OCI-LY7 (cell line): ENCODE measurements at regions not wholly inside any gene's neighbourhood (a gene's known extent, or its start where the extent isn't known, plus 50 kb on each side); places are given as distances from the start of the nearest gene placed in this dataset.
"Not testable (repeated sequence)": the region's sequence is repeated elsewhere in the genome, so short reads cannot be mapped to it uniquely, and the experiment has no call there.

Source experiments
- BruUV-seq: library from RNA; stranded (reverse); fragments of 400-500 nt; replicated peaks from 2 replicates; lab custom pipeline; 2021; lab: Mats Ljungman, UMichigan
- CTCF ChIA-PET: fragments of 300-600 bp; sonication (Branson Sonifier 250); formaldehyde crosslinking; loops from one replicate; lab custom pipeline; 2022; ENCODE audit warnings: antibody characterized with exemption; ENCODE audit not compliant: unreplicated experiment; lab: Charles Lee
- POLR2A ChIA-PET: fragments of 300-600 bp; sonication (Branson Sonifier 250); formaldehyde crosslinking; loops from one replicate; lab custom pipeline; 2022; ENCODE audit warnings: antibody characterized with exemption; lab: Charles Lee
- DNase-seq: peaks from one replicate; pipeline ENCODE4 v3.0.0-alpha.2; 2015; ENCODE audit warnings: low spot score
- H2AFZ ChIP-seq: fragments of 200-600 bp; sonication (generic), shearing (Covaris generic); 2 replicates; pipeline ENCODE4 v1.6.1; 2014; ENCODE audit warnings: mild to moderate bottlenecking, antibody characterized with exemption, low read length, moderate library complexity
- H3K27ac ChIP-seq: fragments of 200-600 bp; sonication (generic); 2 replicates; pipeline ENCODE4 v1.5.1; 2014; ENCODE audit warnings: mixed run types, low read depth, mild to moderate bottlenecking, moderate library complexity, low read length, inconsistent platforms; ENCODE audit not compliant: poor library complexity, severe bottlenecking
- H3K36me3 ChIP-seq: fragments of 200-600 bp; sonication (generic); 2 replicates; pipeline ENCODE4 v1.6.1; 2014; ENCODE audit warnings: mild to moderate bottlenecking, antibody characterized with exemption, low read length, moderate library complexity, mixed read lengths; ENCODE audit not compliant: insufficient read depth
- H3K4me1 ChIP-seq: fragments of 200-600 bp; sonication (generic); 2 replicates; pipeline ENCODE4 v1.5.1; 2014; ENCODE audit warnings: mild to moderate bottlenecking, low read length; ENCODE audit not compliant: insufficient read depth, poor library complexity, severe bottlenecking
- H3K4me2 ChIP-seq: fragments of 200-600 bp; sonication (generic); 2 replicates; pipeline ENCODE4 v1.6.1; 2014; ENCODE audit warnings: mild to moderate bottlenecking, low read length
- H3K4me3 ChIP-seq: fragments of 200-600 bp; sonication (generic); 2 replicates; pipeline ENCODE4 v1.5.1; 2014; ENCODE audit warnings: mild to moderate bottlenecking, low read depth, low read length; ENCODE audit not compliant: poor library complexity, severe bottlenecking
- H3K79me2 ChIP-seq: fragments of 200-600 bp; sonication (generic); 2 replicates; pipeline ENCODE4 v1.6.1; 2016; ENCODE audit warnings: low read depth, mild to moderate bottlenecking, low read length, moderate library complexity, mixed read lengths; ENCODE audit not compliant: insufficient read depth
- H3K9me2 ChIP-seq: fragments of 200-600 bp; sonication (generic); 2 replicates; pipeline ENCODE4 v1.6.1; 2016; ENCODE audit warnings: mild to moderate bottlenecking, low read length, mixed read lengths; ENCODE audit not compliant: insufficient read depth
- H3K9me3 ChIP-seq: fragments of 200-600 bp; sonication (generic); 2 replicates; pipeline ENCODE4 v1.6.1; 2014; ENCODE audit warnings: mild to moderate bottlenecking, mixed run types, low read length, mixed read lengths
- H4K20me1 ChIP-seq: fragments of 200-600 bp; sonication (generic); 2 replicates; pipeline ENCODE4 v1.6.1; 2014; ENCODE audit warnings: mild to moderate bottlenecking, antibody characterized with exemption, low read length, moderate library complexity, mixed read lengths; ENCODE audit not compliant: insufficient read depth
- EZH2phosphoT487 ChIP-seq: fragments of 200-600 bp; sonication (generic); IDR thresholded peaks from 2 replicates; pipeline ENCODE4 v1.6.1; 2018; ENCODE audit warnings: low read depth, borderline replicate concordance, mild to moderate bottlenecking, mixed run types, antibody characterized with exemption, low read length, moderate library complexity, mixed read lengths
- intact Hi-C: fragments of 100-400 bp; cut with micrococcal nuclease; formaldehyde crosslinking; loops from one replicate; pipeline ENCODE4 v1.10.0; 2022; ENCODE audit not compliant: unreplicated experiment
- TF ChIP-seq, protein P1 (sequence below): fragments of 200-600 bp; sonication (generic); conservative IDR thresholded peaks from 2 replicates; pipeline ENCODE4 v1.5.1; 2014; ENCODE audit warnings: mild to moderate bottlenecking, antibody characterized with exemption, low read length, moderate library complexity, mixed read lengths

DNA sequence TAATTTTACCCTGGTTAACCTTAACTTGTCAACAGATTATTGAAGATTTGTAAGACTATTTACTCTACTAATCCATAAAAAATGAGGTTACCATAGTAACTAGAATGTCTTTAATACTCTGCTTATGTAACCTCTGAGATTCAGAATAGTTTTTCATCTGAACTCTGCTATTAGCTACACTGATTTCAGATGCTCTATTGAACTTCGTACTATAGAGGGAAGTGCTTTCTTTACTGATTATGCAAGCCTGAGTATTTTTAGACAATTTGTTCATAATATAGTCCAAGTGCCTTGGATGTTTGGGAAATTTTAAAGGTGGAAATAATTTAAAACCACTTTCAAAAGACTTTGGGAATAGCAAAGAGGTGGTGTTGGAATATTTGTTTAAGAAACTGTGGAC is 107.9 kb upstream of the GBE1 start:
- TF ChIP-seq, protein P1, sequence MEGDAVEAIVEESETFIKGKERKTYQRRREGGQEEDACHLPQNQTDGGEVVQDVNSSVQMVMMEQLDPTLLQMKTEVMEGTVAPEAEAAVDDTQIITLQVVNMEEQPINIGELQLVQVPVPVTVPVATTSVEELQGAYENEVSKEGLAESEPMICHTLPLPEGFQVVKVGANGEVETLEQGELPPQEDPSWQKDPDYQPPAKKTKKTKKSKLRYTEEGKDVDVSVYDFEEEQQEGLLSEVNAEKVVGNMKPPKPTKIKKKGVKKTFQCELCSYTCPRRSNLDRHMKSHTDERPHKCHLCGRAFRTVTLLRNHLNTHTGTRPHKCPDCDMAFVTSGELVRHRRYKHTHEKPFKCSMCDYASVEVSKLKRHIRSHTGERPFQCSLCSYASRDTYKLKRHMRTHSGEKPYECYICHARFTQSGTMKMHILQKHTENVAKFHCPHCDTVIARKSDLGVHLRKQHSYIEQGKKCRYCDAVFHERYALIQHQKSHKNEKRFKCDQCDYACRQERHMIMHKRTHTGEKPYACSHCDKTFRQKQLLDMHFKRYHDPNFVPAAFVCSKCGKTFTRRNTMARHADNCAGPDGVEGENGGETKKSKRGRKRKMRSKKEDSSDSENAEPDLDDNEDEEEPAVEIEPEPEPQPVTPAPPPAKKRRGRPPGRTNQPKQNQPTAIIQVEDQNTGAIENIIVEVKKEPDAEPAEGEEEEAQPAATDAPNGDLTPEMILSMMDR = no peak
- TF ChIP-seq EZH2phosphoT487 = no peak
- no peaks in the 10 kb centered on the region for H3K36me3 ChIP-seq
- POLR2A ChIA-PET = no interaction called here
- H3K79me2 ChIP-seq = no peaks in the 10 kb centered on the region
- intact Hi-C loops = no loop called here
- H3K4me1 ChIP-seq = no peaks in the 10 kb centered on the region
- no peak for DNase-seq
- H3K4me2 ChIP-seq = no peak overlapping the region
- no peaks in the 10 kb centered on the region for H3K9me3 ChIP-seq
- BruUV-seq = no TSS peak
- H3K4me3 ChIP-seq = no peak overlapping the region
- CTCF ChIA-PET = no interaction called here
- no peaks in the 10 kb centered on the region for H4K20me1 ChIP-seq
- no peak overlapping the region for H3K27ac ChIP-seq
- H3K9me2 ChIP-seq = no peaks in the 10 kb centered on the region
- H2AFZ ChIP-seq = no peak overlapping the region

DNA sequence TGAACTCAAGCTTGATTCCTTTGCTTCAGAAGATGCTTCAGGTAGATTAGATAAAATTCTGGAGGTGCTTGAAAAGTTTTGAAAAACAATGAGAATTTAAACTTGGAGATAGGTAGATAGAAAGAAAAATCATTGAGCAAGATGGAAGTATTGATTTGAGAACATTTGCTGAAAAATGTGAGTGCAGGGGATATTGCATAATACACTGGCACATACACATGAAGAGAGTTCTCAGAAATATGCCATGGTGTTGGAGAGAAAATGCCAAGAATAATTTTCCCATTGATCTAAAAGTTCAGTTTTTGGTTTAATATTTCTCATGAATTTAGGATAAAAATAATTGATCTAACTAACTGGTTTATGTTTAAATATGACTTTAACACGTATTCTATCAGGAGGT is 107.2 kb upstream of the GBE1 start:
- no peak for DNase-seq
- TF ChIP-seq, protein P1 = no peak
- no peak for TF ChIP-seq EZH2phosphoT487
- no TSS peak for BruUV-seq
- H3K27ac ChIP-seq = no peak overlapping the region
- no peaks in the 10 kb centered on the region for H3K36me3 ChIP-seq
- no peaks in the 10 kb centered on the region for H3K79me2 ChIP-seq
- no peaks in the 10 kb centered on the region for H3K9me3 ChIP-seq
- ChIA-PET POLR2A (no interaction called here), CTCF (no interaction called here)
- intact Hi-C loops = no loop called here
- no peaks in the 10 kb centered on the region for H3K9me2 ChIP-seq
- no peak overlapping the region for H3K4me2 ChIP-seq
- H2AFZ ChIP-seq = no peak overlapping the region
- H3K4me3 ChIP-seq = no peak overlapping the region
- no peaks in the 10 kb centered on the region for H3K4me1 ChIP-seq
- no peaks in the 10 kb centered on the region for H4K20me1 ChIP-seq

GRCh38 chr3:81867875-81868274 is 106.4 kb upstream of the GBE1 start:
- Histone ChIP-seq H3K4me1 (no peaks in the 10 kb centered on the region), H4K20me1 (no peaks in the 10 kb centered on the region), H3K79me2 (no peaks in the 10 kb centered on the region), H3K4me3 (no peak overlapping the region), H2AFZ (no peak overlapping the region), H3K27ac (no peak overlapping the region), H3K9me2 (no peaks in the 10 kb centered on the region), H3K36me3 (no peaks in the 10 kb centered on the region), H3K9me3 (no peaks in the 10 kb centered on the region), H3K4me2 (no peak overlapping the region)
- intact Hi-C loops = no loop called here
- TF ChIP-seq, protein P1 = no peak
- TF ChIP-seq EZH2phosphoT487 = no peak
- BruUV-seq = no TSS peak
- ChIA-PET CTCF (no interaction called here), POLR2A (no interaction called here)
- no peak for DNase-seq

GRCh38 chr3:81865164-81865563 is 103.7 kb upstream of the GBE1 start:
- H2AFZ ChIP-seq, intact Hi-C loops, H4K20me1 ChIP-seq, BruUV-seq, H3K36me3 ChIP-seq, H3K4me1 ChIP-seq, H3K4me3 ChIP-seq, H3K4me2 ChIP-seq, H3K9me3 ChIP-seq, CTCF ChIA-PET, H3K79me2 ChIP-seq, H3K27ac ChIP-seq, H3K9me2 ChIP-seq, DNase-seq: not testable (repeated sequence)
- POLR2A ChIA-PET = interaction anchor here (0.6 kb wide), 1 partner anchor 215 kb away, joined by 3 read pairs; no protein-coding TSS in a partner anchor
